NCI-H1417 treated with DMSO at 0.1 percent for 48 hours (cell line): ENCODE measurements at regions not wholly inside any gene's neighbourhood (a gene's known extent, or its start where the extent isn't known, plus 50 kb on each side); places are given as distances from the start of the nearest gene placed in this dataset.

Source experiments
- DNase-seq: peaks from one replicate; lab custom pipeline; 2025; lab: John Stamatoyannopoulos, UW

DNA sequence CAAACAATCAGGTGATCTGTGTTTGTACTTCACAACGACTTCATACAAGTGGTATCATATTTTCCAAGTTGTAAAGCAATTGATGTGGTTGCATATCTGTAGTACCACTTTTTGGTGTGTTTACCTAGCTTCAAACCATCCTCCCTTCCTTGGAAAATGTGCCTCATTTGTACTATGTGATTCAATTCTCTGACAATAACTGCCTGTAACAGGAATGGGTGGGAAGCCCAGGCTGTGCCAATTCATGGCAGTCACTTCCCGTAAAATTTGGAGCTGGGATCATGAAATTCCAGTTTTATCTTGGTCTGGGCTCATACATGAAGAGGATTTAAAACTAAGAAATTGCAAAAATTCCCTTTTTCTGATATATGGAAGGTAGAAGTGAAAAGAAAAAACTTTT is 250.1 kb downstream of the DIO2 start:
- DNase-seq, result no peak

- DNase-seq, result no peak
Measured at GRCh38 chr14:79960288-79960687, 251.0 kb downstream of the DIO2 start.

GRCh38 chr14:79951572-79951971 is 259.7 kb downstream of the DIO2 start:
- no peak for DNase-seq

- no peak for DNase-seq
Measured at GRCh38 chr14:79949906-79950305, 261.4 kb downstream of the DIO2 start.

DNA sequence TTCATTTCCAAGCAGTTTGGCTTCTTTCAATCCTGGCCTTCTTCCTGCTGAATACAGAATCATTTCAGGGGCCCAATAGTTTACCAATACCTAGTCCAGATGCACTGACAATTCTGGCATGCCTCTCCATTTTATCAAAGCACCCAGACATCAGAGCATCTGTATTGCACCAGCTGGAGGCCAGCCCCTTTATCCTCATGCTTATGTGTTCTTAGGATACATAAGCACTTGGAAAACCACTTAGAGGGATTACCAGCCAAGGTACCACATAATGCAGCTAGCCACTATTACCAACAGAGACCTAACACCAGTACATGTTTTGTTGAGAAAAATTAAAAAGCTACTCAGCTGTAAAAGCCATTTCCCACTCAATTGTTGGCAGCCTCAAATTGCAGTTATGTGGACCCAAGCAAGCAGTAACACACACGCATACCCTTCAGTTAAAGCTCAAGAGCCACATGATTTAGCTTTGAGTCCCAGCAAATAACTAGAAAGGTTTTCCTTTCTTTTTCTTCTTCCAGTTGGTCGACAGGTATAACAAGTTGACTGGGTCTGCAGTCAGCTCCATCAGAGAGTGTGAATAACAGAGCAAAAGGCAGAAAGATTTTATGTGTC is 263.8 kb downstream of the DIO2 start:
- DNase-seq, result no peak

- DNase-seq, result no peak
Measured at GRCh38 chr14:79939235-79939634, 272.1 kb downstream of the DIO2 start.

DNA sequence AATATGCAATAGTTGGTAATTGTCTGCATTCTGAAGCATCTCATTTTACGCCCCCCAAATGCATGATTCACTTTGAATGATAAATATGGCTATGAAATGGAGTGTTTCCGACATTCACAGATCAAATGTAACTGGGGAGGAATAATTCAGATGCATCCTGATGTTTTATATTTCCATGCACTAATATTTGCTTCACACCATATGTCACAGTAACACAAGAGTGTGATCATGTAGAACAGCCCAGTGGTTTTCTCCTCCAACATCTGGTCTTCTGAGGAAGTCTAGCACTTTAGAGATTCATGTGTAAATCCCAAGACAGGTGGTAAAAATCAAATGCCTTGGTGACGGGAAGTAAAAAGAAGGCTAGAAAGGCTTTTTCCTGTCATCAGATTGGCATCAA is 273.1 kb downstream of the DIO2 start:
- no peak for DNase-seq

GRCh38 chr14:79937433-79937832 is 273.9 kb downstream of the DIO2 start:
- no peak for DNase-seq

DNA sequence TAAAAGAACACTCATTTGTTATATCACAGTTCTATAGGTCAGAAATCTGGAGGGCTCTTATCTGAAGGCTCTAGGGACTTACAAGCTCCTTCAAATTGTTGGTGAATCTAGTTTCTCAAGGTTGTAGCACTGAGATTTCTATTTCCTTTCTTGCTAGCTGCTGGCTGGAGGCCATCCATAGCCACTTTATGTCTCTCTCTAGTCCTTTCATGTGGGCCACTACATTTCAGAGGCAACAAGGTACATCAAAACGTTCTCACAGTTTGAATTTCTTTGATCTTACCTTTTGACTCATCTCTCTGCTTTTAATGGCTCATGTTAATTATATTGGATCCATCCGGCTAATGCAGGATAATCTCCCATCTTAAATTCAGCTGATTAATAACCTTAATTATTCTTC is 286.8 kb downstream of the DIO2 start:
- no peak for DNase-seq

DNA sequence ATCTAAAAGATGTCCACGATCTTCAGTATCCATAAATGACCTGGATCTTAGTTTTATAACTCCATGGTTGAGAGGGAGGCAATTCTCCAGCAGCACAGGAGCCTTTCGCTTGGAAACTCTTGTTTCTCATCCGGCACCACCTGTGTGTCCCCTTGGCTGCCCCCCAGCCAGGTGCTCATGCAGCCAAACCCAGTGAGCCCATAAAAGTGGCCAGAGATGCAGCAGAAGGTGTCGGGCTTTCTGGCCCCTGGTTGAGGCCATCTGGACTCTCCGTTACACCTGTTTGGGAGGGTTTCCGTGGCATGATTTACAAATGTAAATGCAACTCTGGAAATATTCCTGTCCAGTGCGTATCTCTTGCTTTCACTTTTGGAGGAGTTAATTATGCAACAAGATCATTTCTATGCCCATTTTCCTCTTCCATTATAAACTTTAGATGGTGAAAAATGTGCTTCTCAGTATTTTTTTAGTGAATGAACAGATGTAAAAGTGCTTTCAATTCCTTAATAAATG is 291.1 kb downstream of the DIO2 start:
- no peak for DNase-seq
